DND-41 (cell line): ENCODE measurements at regions not wholly inside any gene's neighbourhood (a gene's known extent, or its start where the extent isn't known, plus 50 kb on each side); places are given as distances from the start of the nearest gene placed in this dataset.

Source experiments
- EZH2 ChIP-seq: IDR thresholded peaks from 3 replicates; pipeline ENCODE4 v1.6.1; 2012; ENCODE audit warnings: borderline replicate concordance, low read depth, mild to moderate bottlenecking, moderate library complexity, low read length, inconsistent platforms; ENCODE audit not compliant: severe bottlenecking
- TF ChIP-seq, protein P1 (sequence below): IDR thresholded peaks from 2 replicates; pipeline ENCODE4 v1.5.1; 2012; ENCODE audit warnings: borderline replicate concordance, low read length, moderate library complexity, mild to moderate bottlenecking; ENCODE audit not compliant: poor library complexity, severe bottlenecking; ENCODE audit errors: extremely low read depth

DNA sequence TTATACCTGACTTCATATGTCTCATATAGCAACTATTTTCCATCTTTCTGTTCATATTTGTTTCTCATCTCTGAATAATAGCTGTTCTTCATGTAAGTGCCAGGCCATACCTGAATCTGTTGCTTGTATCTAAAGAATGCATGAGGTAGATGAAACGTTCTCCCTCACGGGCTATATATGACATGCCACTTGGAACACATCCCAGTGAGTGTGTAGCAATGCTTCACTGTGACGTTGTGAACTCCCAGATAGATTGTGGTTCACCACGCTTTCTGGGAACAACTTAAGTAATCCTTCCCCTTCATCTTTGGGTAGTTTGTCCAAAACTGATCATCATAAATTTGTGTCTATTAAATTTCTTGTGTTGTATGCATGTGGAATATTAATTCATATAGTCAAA, 60.1 kb downstream of the RDH14 start:
- TF ChIP-seq, protein P1, sequence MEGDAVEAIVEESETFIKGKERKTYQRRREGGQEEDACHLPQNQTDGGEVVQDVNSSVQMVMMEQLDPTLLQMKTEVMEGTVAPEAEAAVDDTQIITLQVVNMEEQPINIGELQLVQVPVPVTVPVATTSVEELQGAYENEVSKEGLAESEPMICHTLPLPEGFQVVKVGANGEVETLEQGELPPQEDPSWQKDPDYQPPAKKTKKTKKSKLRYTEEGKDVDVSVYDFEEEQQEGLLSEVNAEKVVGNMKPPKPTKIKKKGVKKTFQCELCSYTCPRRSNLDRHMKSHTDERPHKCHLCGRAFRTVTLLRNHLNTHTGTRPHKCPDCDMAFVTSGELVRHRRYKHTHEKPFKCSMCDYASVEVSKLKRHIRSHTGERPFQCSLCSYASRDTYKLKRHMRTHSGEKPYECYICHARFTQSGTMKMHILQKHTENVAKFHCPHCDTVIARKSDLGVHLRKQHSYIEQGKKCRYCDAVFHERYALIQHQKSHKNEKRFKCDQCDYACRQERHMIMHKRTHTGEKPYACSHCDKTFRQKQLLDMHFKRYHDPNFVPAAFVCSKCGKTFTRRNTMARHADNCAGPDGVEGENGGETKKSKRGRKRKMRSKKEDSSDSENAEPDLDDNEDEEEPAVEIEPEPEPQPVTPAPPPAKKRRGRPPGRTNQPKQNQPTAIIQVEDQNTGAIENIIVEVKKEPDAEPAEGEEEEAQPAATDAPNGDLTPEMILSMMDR: no peak
- no peak for TF ChIP-seq EZH2
